Neutrophil (primary cell): ENCODE measurements at regions not wholly inside any gene's neighbourhood (a gene's known extent, or its start where the extent isn't known, plus 50 kb on each side); places are given as distances from the start of the nearest gene placed in this dataset.

ENCODE experiments used
- H3K27ac ChIP-seq: fragments of 200-600 bp; sonication (generic); 2 replicates; pipeline ENCODE4 v1.5.1; 2016; ENCODE audit warnings: mild to moderate bottlenecking, moderate library complexity
- H3K27me3 ChIP-seq: fragments of 200-600 bp; sonication (generic); 2 replicates; pipeline ENCODE4 v1.6.0; 2016; ENCODE audit warnings: mild to moderate bottlenecking
- H3K36me3 ChIP-seq: fragments of 200-600 bp; sonication (generic); 2 replicates; pipeline ENCODE4 v1.5.1; 2017
- H3K4me1 ChIP-seq, 2 experiments: fragments of 200-600 bp in 1 of 2; sonication (generic) in 1 of 2; 1 replicate in 1 of 2; 2 replicates in 1 of 2; pipeline versions ENCODE4 v1.5.1 to v1.6.1; 2013 to 2016; ENCODE audit warnings: low read depth in 1 of 2, low read length in 1 of 2, mild to moderate bottlenecking in 1 of 2, moderate library complexity in 1 of 2; ENCODE audit not compliant: control insufficient read depth in 1 of 2, insufficient read depth in 1 of 2
- H3K4me3 ChIP-seq, 2 experiments: fragments of 200-600 bp in 1 of 2; sonication (generic) in 1 of 2; 1 replicate in 1 of 2; 2 replicates in 1 of 2; pipeline ENCODE4 v1.5.1; 2013 to 2016; ENCODE audit warnings: low read depth in 1 of 2, low read length in 1 of 2, mild to moderate bottlenecking in 1 of 2, moderate library complexity in 1 of 2
- H3K9me3 ChIP-seq: fragments of 200-600 bp; sonication (generic); 2 replicates; pipeline ENCODE4 v1.5.1; 2016
- TF ChIP-seq, protein P1 (sequence below): fragments of 200-600 bp; sonication (generic); IDR thresholded peaks from 2 replicates; pipeline ENCODE4 v1.5.1; 2016; ENCODE audit warnings: antibody characterized with exemption

GRCh38 chr6:150711584-150712504 is 112.2 kb downstream of the PLEKHG1 start:
- Histone ChIP-seq H3K36me3 (no peaks in the 10 kb centered on the region), H3K27ac (no peak overlapping the region), H3K4me1 (no peaks in the 10 kb centered on the region), H3K4me3 (no peak overlapping the region), H3K9me3 (no peaks in the 10 kb centered on the region), H3K27me3 (peaks cover 11% of the 10 kb centered on the region)
- TF ChIP-seq, protein P1, sequence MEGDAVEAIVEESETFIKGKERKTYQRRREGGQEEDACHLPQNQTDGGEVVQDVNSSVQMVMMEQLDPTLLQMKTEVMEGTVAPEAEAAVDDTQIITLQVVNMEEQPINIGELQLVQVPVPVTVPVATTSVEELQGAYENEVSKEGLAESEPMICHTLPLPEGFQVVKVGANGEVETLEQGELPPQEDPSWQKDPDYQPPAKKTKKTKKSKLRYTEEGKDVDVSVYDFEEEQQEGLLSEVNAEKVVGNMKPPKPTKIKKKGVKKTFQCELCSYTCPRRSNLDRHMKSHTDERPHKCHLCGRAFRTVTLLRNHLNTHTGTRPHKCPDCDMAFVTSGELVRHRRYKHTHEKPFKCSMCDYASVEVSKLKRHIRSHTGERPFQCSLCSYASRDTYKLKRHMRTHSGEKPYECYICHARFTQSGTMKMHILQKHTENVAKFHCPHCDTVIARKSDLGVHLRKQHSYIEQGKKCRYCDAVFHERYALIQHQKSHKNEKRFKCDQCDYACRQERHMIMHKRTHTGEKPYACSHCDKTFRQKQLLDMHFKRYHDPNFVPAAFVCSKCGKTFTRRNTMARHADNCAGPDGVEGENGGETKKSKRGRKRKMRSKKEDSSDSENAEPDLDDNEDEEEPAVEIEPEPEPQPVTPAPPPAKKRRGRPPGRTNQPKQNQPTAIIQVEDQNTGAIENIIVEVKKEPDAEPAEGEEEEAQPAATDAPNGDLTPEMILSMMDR, result no peak

DNA sequence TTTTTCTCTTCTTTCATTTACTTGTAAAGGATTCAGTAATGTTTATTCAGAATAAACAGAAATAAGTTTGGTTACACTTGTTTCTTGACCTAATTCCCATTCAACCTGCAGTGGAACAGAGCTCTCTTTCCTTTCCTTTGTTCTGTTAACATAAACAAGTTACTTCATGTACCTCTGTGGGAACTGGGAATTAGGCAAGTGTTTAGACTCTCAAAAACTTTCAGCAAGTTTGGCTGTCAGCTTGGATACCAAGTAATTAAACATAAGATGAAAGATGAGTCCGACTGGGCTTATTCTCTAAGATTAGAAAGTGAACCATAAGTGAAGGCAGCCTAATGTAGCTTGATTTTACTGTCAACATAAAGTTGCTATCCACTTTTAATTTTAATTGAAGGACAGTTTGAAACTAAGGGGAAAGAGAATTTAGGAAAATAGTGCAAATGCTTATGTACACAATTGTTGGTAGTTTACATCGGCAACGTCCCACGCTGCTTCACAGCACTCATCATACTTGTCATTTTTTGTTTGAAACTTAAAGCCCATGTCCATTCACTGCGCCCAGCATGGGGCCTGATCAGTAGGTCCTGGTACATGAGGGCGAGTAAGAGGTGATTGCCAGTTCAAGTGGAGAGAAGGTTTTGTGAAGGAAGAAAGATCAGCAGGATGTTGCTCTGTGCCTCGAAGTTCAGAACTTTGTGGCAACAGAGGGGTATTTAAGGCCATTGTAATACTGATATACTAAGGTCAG is 113.0 kb downstream of the PLEKHG1 start:
- Histone ChIP-seq H3K27ac (no peak overlapping the region), H3K9me3 (no peaks in the 10 kb centered on the region), H3K4me3 (no peak overlapping the region), H3K4me1 (no peaks in the 10 kb centered on the region), H3K36me3 (no peaks in the 10 kb centered on the region), H3K27me3 (peaks cover 11% of the 10 kb centered on the region)
- TF ChIP-seq, protein P1, result no peak

DNA sequence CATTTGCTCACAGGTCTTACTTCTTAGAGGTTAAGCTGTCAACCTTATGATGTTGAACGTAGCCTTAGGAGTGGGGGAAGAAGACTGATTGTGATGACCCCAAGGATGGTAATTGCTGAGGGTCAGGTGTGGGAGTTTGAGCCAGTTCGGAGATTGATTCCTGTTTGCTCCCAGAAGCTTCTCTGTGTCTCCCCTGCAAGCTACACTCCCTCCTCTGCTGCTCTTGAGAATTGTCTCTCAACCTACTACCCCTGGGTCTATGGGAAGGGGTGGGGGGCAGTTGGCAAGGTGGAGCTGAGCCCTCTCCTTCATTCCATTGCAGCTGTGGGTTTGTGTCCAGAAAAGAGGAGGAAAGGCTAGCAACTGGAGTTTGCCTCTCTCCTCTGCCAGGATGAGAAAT is 113.8 kb downstream of the PLEKHG1 start:
- no peak overlapping the region for H3K4me3 ChIP-seq
- TF ChIP-seq, protein P1, result no peak
- no peak overlapping the region for H3K27ac ChIP-seq
- H3K36me3 ChIP-seq, result no peaks in the 10 kb centered on the region
- no peaks in the 10 kb centered on the region for H3K4me1 ChIP-seq
- no peaks in the 10 kb centered on the region for H3K9me3 ChIP-seq
- H3K27me3 ChIP-seq, result peaks cover 11% of the 10 kb centered on the region

DNA sequence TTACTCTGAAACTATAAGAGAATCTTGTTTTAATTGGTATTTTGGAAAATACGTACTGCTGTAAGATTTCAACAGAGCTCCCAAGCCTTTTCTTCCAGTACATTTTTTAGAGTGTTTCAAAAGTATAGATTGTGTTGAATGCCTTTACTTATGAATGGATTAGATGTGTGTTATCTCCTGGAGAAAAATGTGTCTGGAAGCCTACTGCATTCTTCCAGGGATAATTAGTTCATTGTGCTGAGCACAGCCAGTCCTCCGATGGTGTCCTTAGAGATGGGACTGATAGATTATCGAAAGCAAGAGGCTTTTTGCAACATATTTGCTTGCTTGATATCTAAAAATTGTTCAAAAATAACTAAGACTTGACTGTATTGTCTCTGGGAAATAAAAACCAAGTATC is 114.2 kb downstream of the PLEKHG1 start:
- Histone ChIP-seq H3K4me1 (no peaks in the 10 kb centered on the region), H3K36me3 (no peaks in the 10 kb centered on the region), H3K4me3 (no peak overlapping the region), H3K9me3 (no peaks in the 10 kb centered on the region), H3K27me3 (peaks cover 11% of the 10 kb centered on the region), H3K27ac (no peak overlapping the region)
- TF ChIP-seq, protein P1, result no peak

GRCh38 chr6:150715133-150715532 is 115.4 kb downstream of the PLEKHG1 start:
- no peaks in the 10 kb centered on the region for H3K9me3 ChIP-seq
- TF ChIP-seq, protein P1, result no peak
- no peak overlapping the region for H3K4me3 ChIP-seq
- no peaks in the 10 kb centered on the region for H3K4me1 ChIP-seq
- no peaks in the 10 kb centered on the region for H3K36me3 ChIP-seq
- H3K27me3 ChIP-seq, result peaks cover 17% of the 10 kb centered on the region
- H3K27ac ChIP-seq, result no peak overlapping the region
